CD14-positive monocyte (primary cell): ENCODE measurements at regions not wholly inside any gene's neighbourhood (a gene's known extent, or its start where the extent isn't known, plus 50 kb on each side); places are given as distances from the start of the nearest gene placed in this dataset.

Experiments used
- DNase-seq, 3 donors: peaks; one replicate each; pipeline ENCODE4 v3.0.0-alpha.2; 2011 to 2022
- H2AFZ ChIP-seq: 2 replicates; pipeline ENCODE4 v1.6.0; 2012; ENCODE audit warnings: mild to moderate bottlenecking, low read depth, low read length, inconsistent platforms; ENCODE audit not compliant: insufficient read depth, poor library complexity, severe bottlenecking
- H3K27ac ChIP-seq, 2 donors: 1 replicate in 1 of 2; 2 replicates in 1 of 2; pipeline ENCODE4 v1.5.1; 2012 to 2013; ENCODE audit warnings: low read length in 2 of 2, control low read depth in 1 of 2, inconsistent platforms in 1 of 2, low read depth in 1 of 2, mild to moderate bottlenecking in 1 of 2
- H3K27me3 ChIP-seq, 2 donors: one replicate each; pipeline versions ENCODE4 v1.6.0 to v1.6.1; 2011 to 2013; ENCODE audit warnings: low read length in 2 of 2; ENCODE audit not compliant: control insufficient read depth in 2 of 2, insufficient read depth in 2 of 2
- H3K36me3 ChIP-seq, 2 donors: replicated peaks in 1 of 2; 1 replicate in 1 of 2; 2 replicates in 1 of 2; pipeline versions ENCODE4 v1.5.1 to v1.6.1; 2012 to 2013; ENCODE audit warnings: low read length in 2 of 2, control low read depth in 1 of 2, inconsistent platforms in 1 of 2, mild to moderate bottlenecking in 1 of 2; ENCODE audit not compliant: insufficient read depth in 2 of 2, control insufficient read depth in 1 of 2
- H3K4me1 ChIP-seq, 2 donors: 1 replicate in 1 of 2; 2 replicates in 1 of 2; pipeline versions ENCODE4 v1.5.1 to v1.6.1; 2012 to 2013; ENCODE audit warnings: low read length in 2 of 2, control low read depth in 1 of 2, inconsistent platforms in 1 of 2, mild to moderate bottlenecking in 1 of 2, moderate library complexity in 1 of 2; ENCODE audit not compliant: insufficient read depth in 2 of 2, control insufficient read depth in 1 of 2
- H3K4me2 ChIP-seq: replicated peaks from 2 replicates; pipeline ENCODE3; 2012; ENCODE audit warnings: low read length, moderate library complexity, mild to moderate bottlenecking; ENCODE audit not compliant: poor library complexity, severe bottlenecking; ENCODE audit errors: extremely low read depth
- H3K4me3 ChIP-seq, 3 experiments: fragments of 200-600 bp in 1 of 3; sonication (generic) in 1 of 3; replicated peaks in 1 of 3; 1 replicate in 2 of 3; 2 replicates in 1 of 3; pipeline ENCODE4 v1.5.1; 2011 to 2013; ENCODE audit warnings: low read length in 3 of 3, mild to moderate bottlenecking in 3 of 3, control low read depth in 2 of 3, low read depth in 2 of 3, inconsistent platforms in 1 of 3, moderate library complexity in 1 of 3
- H3K79me2 ChIP-seq: 2 replicates; pipeline ENCODE4 v1.6.0; 2012; ENCODE audit warnings: mild to moderate bottlenecking, control low read depth, inconsistent platforms, low read length, moderate library complexity; ENCODE audit not compliant: insufficient read depth
- H3K9ac ChIP-seq: 2 replicates; pipeline ENCODE4 v1.6.0; 2017; ENCODE audit warnings: low read length, mild to moderate bottlenecking; ENCODE audit not compliant: insufficient read depth, poor library complexity, severe bottlenecking
- H3K9me3 ChIP-seq, 2 donors: replicated peaks in 1 of 2; 1 replicate in 1 of 2; 2 replicates in 1 of 2; pipeline versions ENCODE4 v1.5.1 to v1.6.1; 2012 to 2013; ENCODE audit warnings: low read length in 2 of 2, control low read depth in 1 of 2; ENCODE audit not compliant: control insufficient read depth in 1 of 2, insufficient read depth in 1 of 2
- H4K20me1 ChIP-seq: 2 replicates; pipeline ENCODE4 v1.6.0; 2012; ENCODE audit warnings: mild to moderate bottlenecking, low read length, control low read depth, moderate library complexity; ENCODE audit not compliant: insufficient read depth
- H3K27ac Mint-ChIP-seq, 7 donors: one replicate each; pipeline ENCODE4 v1.8.0; 2020; ENCODE audit warnings: mild to moderate bottlenecking in 7 of 7, mixed read lengths in 7 of 7, moderate library complexity in 6 of 7, inconsistent platforms in 2 of 7
- H3K27me3 Mint-ChIP-seq, 3 donors: one replicate each; pipeline ENCODE4 v1.8.0; 2021 to 2022; ENCODE audit warnings: low read depth in 3 of 3, mild to moderate bottlenecking in 3 of 3, mixed read lengths in 3 of 3, moderate library complexity in 3 of 3, inconsistent platforms in 1 of 3
- H3K36me3 Mint-ChIP-seq, 2 donors: one replicate each; pipeline ENCODE4 v1.8.0; 2020; ENCODE audit warnings: mixed read lengths in 2 of 2, inconsistent platforms in 1 of 2, mild to moderate bottlenecking in 1 of 2
- H3K4me1 Mint-ChIP-seq: one replicate; pipeline ENCODE4 v1.8.0; 2020; ENCODE audit warnings: mild to moderate bottlenecking, mixed read lengths
- H3K4me3 Mint-ChIP-seq, 2 donors: one replicate each; pipeline ENCODE4 v1.8.0; 2020; ENCODE audit warnings: mild to moderate bottlenecking in 2 of 2, mixed read lengths in 2 of 2, moderate library complexity in 1 of 2
- H3K9me3 Mint-ChIP-seq, 7 donors: one replicate each; pipeline ENCODE4 v1.8.0; 2020 to 2022; ENCODE audit warnings: mixed read lengths in 7 of 7, mild to moderate bottlenecking in 6 of 7, moderate library complexity in 6 of 7, inconsistent platforms in 2 of 7
- CTCF ChIP-seq: fragments of 200-600 bp; IDR thresholded peaks from one replicate; pipeline ENCODE4 v1.8.0; 2022; ENCODE audit warnings: antibody characterized with exemption, mild to moderate bottlenecking
- WGBS: methylation state at CpG from one replicate; pipeline ENCODE4 v1.1.5; 2013; ENCODE audit warnings: missing lambda C conversion rate; ENCODE audit not compliant: insufficient coverage; 5-methylcytosine and 5-hydroxymethylcytosine counted together
- intact Hi-C, 2 donors: fragments of 100-400 bp; cut with micrococcal nuclease; formaldehyde crosslinking; loops; one replicate each; pipeline versions ENCODE4 v1.15.0 to v1.15.1; 2023

GRCh38 chr4:43089730-43090129, 197.2 kb downstream of the GRXCR1 start:
- Histone ChIP-seq H3K4me1 (no peaks in the 10 kb centered on the region), H3K36me3 (no peaks in the 10 kb centered on the region), H3K79me2 (no peaks in the 10 kb centered on the region), H3K27me3 (no peaks in the 10 kb centered on the region), H3K9ac (no peak overlapping the region), H3K9me3 (peaks cover 0 to 8% of the 10 kb centered on the region in 2 donors), H2AFZ (no peak overlapping the region), H4K20me1 (no peaks in the 10 kb centered on the region), H3K27ac (no peak overlapping the region), H3K4me3 (no peak overlapping the region), H3K4me2 (no peak overlapping the region)
- no CpG with 5 or more reads among the region's 2 CpGs for WGBS
- H3K36me3 Mint-ChIP-seq, result no peaks in the 10 kb centered on the region
- H3K4me1 Mint-ChIP-seq, result no peaks in the 10 kb centered on the region
- H3K27ac Mint-ChIP-seq, result no peak overlapping the region
- H3K4me3 Mint-ChIP-seq, result no peak overlapping the region
- H3K27me3 Mint-ChIP-seq, result no peaks in the 10 kb centered on the region
- intact Hi-C loops, result no loop called here
- no peak for TF ChIP-seq CTCF
- no peak for DNase-seq
- H3K9me3 Mint-ChIP-seq, result peaks cover 0 to 16% (median 8%) of the 10 kb centered on the region in 7 donors

DNA sequence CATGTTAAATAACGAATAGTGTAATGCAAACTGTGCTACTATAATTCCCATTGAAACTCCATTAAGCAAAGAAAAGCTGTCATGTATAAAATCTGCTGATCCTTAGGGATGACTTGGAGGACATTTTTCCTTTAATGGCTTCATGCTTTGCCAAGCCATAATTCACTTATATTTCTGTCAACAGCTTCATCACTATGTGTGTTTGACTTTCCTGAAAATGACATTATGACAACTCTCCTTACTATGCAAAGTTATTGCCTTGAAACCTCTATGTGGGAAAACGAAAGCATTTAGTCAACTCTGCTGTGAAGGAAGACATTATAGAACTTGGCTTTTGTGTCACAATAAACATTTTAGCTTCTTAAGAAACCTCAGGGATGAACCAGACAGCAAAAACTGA, 210.5 kb downstream of the GRXCR1 start:
- H2AFZ ChIP-seq, result no peak overlapping the region
- no peaks in the 10 kb centered on the region for H4K20me1 ChIP-seq
- TF ChIP-seq CTCF, result no peak
- Mint-ChIP-seq H3K9me3 (peaks cover 0 to 4% (median 2%) of the 10 kb centered on the region in 7 donors), H3K27ac (peak overlapping the region in 1 of 7 donors; percentile 61), H3K36me3 (no peaks in the 10 kb centered on the region), H3K4me3 (no peak overlapping the region), H3K27me3 (no peaks in the 10 kb centered on the region), H3K4me1 (no peaks in the 10 kb centered on the region)
- no peak overlapping the region for H3K4me2 ChIP-seq
- no peaks in the 10 kb centered on the region for H3K36me3 ChIP-seq
- H3K27ac ChIP-seq, result no peak overlapping the region
- H3K4me3 ChIP-seq, result no peak overlapping the region
- no peaks in the 10 kb centered on the region for H3K27me3 ChIP-seq
- H3K4me1 ChIP-seq, result no peaks in the 10 kb centered on the region
- no peak for DNase-seq
- no peaks in the 10 kb centered on the region for H3K79me2 ChIP-seq
- WGBS, result no CpG with 5 or more reads among the region's 2 CpGs
- H3K9me3 ChIP-seq, result no peaks in the 10 kb centered on the region
- no peak overlapping the region for H3K9ac ChIP-seq
- intact Hi-C loops, result no loop called here
